ENCODE measurements at regions not wholly inside any gene's neighbourhood (a gene's known extent, or its start where the extent isn't known, plus 50 kb on each side); places are given as distances from the start of the nearest gene placed in this dataset.

GRCh38 chr6:56756791-56757587, 114.3 kb upstream of the DST start:
- TF ChIP-seq EZH2 (IDR thresholded peaks at IDR 0.05; ENCODE audit: borderline replicate concordance, low read length) (no peak), CTCF (IDR thresholded peaks at IDR 0.05; ENCODE audit: low read length) (no peak)

Measured in OCI-LY1 (cell line).